Fibroblast of lung (primary cell): ENCODE measurements at regions not wholly inside any gene's neighbourhood (a gene's known extent, or its start where the extent isn't known, plus 50 kb on each side); places are given as distances from the start of the nearest gene placed in this dataset.
"Not testable (repeated sequence)": the region's sequence is repeated elsewhere in the genome, so short reads cannot be mapped to it uniquely, and the experiment has no call there.

Experiments used
- DNase-seq, 2 donors: peaks; one replicate each; pipeline versions ENCODE4 v3.0.0 to v3.0.0-alpha.2; 2010; ENCODE audit warnings: low read depth in 2 of 2
- H2AFZ ChIP-seq: 2 replicates; pipeline ENCODE4 v1.5.1; 2012; ENCODE audit warnings: low read length, control low read depth, inconsistent platforms
- H3K27ac ChIP-seq: 2 replicates; pipeline ENCODE4 v1.5.1; 2011; ENCODE audit warnings: low read length, control low read depth; ENCODE audit not compliant: insufficient read depth
- H3K27me3 ChIP-seq: 2 replicates; pipeline ENCODE4 v1.5.1; 2011; ENCODE audit warnings: mild to moderate bottlenecking, low read length; ENCODE audit not compliant: control insufficient read depth, insufficient read depth
- H3K36me3 ChIP-seq: 2 replicates; pipeline ENCODE4 v1.5.1; 2011; ENCODE audit warnings: low read length; ENCODE audit not compliant: control insufficient read depth, insufficient read depth
- H3K4me1 ChIP-seq: 2 replicates; pipeline ENCODE4 v1.5.1; 2011; ENCODE audit warnings: low read length; ENCODE audit not compliant: control insufficient read depth, insufficient read depth; ENCODE audit errors: extremely low read depth
- H3K4me2 ChIP-seq: 2 replicates; pipeline ENCODE4 v1.5.1; 2011; ENCODE audit warnings: low read length, control low read depth; ENCODE audit not compliant: insufficient read depth; ENCODE audit errors: extremely low read depth
- H3K4me3 ChIP-seq, 4 experiments: fragments of 200-600 bp in 1 of 4; sonication (generic) in 1 of 4; replicated peaks in 1 of 4; 2 replicates each; pipeline ENCODE4 v1.5.1; 2011 to 2016; ENCODE audit warnings: low read length in 4 of 4, low read depth in 3 of 4, mild to moderate bottlenecking in 3 of 4, control low read depth in 2 of 4, inconsistent platforms in 1 of 4, mixed read lengths in 1 of 4; ENCODE audit not compliant: insufficient read depth in 1 of 4; ENCODE audit errors: control extremely low read depth in 1 of 4
- H3K79me2 ChIP-seq: 2 replicates; pipeline ENCODE4 v1.5.1; 2012; ENCODE audit warnings: mild to moderate bottlenecking, low read length, inconsistent platforms; ENCODE audit not compliant: control insufficient read depth, insufficient read depth
- H3K9ac ChIP-seq: 2 replicates; pipeline ENCODE4 v1.5.1; 2011; ENCODE audit warnings: mild to moderate bottlenecking, low read length, control low read depth; ENCODE audit not compliant: insufficient read depth
- H3K9me3 ChIP-seq: 2 replicates; pipeline ENCODE4 v1.5.1; 2012; ENCODE audit warnings: low read depth, low read length; ENCODE audit not compliant: control insufficient read depth, insufficient read depth
- H4K20me1 ChIP-seq: 2 replicates; pipeline ENCODE4 v1.5.1; 2011; ENCODE audit warnings: low read length; ENCODE audit not compliant: control insufficient read depth, insufficient read depth; ENCODE audit errors: extremely low read depth
- EZH2 ChIP-seq: IDR thresholded peaks from 2 replicates; pipeline ENCODE4 v1.5.1; 2012; ENCODE audit warnings: low read length, control low read depth, mild to moderate bottlenecking; ENCODE audit errors: missing control alignments
- TF ChIP-seq, protein P1 (sequence below), 2 donors: IDR thresholded peaks in 1 of 2; conservative IDR thresholded peaks in 1 of 2; 1 replicate in 1 of 2; 2 replicates in 1 of 2; pipeline ENCODE4 v1.5.1; 2011 to 2012; ENCODE audit warnings: low read length in 2 of 2, control low read depth in 1 of 2, inconsistent platforms in 1 of 2, low read depth in 1 of 2, mild to moderate bottlenecking in 1 of 2

DNA sequence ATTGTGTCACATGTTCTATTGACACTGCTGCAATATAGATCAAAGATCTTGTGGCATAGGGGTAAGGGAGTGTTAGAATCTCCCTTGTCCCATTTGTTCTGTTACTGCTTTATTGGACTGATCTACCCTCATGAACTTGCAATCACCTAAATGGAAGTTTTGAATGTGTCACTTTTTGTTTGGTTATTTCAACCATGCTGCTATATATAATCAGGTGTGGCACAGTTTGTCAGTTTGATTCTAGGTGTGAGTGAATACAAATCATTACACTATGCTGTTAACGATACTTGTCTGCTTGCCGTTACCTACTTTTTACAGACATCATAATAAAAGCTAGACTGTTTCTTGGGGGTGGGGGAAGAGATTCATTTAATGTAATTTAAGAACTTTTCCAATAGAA lies 82.6 kb downstream of the MAB21L3 start:
- H4K20me1 ChIP-seq = no peaks in the 10 kb centered on the region
- no peak overlapping the region for H2AFZ ChIP-seq
- no peaks in the 10 kb centered on the region for H3K9me3 ChIP-seq
- DNase-seq = no peak
- H3K27ac ChIP-seq = no peak overlapping the region
- H3K4me3 ChIP-seq = no peak overlapping the region
- TF ChIP-seq, protein P1, sequence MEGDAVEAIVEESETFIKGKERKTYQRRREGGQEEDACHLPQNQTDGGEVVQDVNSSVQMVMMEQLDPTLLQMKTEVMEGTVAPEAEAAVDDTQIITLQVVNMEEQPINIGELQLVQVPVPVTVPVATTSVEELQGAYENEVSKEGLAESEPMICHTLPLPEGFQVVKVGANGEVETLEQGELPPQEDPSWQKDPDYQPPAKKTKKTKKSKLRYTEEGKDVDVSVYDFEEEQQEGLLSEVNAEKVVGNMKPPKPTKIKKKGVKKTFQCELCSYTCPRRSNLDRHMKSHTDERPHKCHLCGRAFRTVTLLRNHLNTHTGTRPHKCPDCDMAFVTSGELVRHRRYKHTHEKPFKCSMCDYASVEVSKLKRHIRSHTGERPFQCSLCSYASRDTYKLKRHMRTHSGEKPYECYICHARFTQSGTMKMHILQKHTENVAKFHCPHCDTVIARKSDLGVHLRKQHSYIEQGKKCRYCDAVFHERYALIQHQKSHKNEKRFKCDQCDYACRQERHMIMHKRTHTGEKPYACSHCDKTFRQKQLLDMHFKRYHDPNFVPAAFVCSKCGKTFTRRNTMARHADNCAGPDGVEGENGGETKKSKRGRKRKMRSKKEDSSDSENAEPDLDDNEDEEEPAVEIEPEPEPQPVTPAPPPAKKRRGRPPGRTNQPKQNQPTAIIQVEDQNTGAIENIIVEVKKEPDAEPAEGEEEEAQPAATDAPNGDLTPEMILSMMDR (conservative IDR thresholded peaks at IDR 0.05 in 1 of 2, IDR thresholded peaks at IDR 0.05 in 1 of 2; ENCODE audit: low read depth in 1 of 2, low read length in 2 of 2) = no peak
- no peak for TF ChIP-seq EZH2
- no peaks in the 10 kb centered on the region for H3K79me2 ChIP-seq
- no peak overlapping the region for H3K9ac ChIP-seq
- no peaks in the 10 kb centered on the region for H3K4me1 ChIP-seq
- H3K4me2 ChIP-seq = no peak overlapping the region
- no peaks in the 10 kb centered on the region for H3K36me3 ChIP-seq
- H3K27me3 ChIP-seq = no peaks in the 10 kb centered on the region

DNA sequence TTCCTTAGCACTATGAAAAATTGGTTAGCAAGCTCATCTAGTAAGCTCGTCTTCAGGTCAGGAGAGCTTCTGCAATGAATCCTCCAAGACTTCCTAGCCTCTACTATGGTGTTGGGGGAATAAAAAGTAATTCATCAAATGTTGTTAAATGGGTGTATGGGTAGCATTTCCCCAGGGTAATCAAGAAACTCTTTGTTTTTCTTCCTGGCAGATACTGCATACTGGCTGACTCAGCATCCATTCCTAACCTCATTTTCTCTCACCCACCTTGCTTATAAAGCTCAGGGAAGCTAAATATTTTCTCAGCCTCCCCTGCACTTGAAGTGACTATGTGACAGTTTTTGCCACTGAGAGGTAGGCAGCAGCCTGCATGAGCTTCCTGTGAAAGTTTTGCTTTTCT lies 83.4 kb downstream of the MAB21L3 start:
- H3K27me3 ChIP-seq = no peaks in the 10 kb centered on the region
- H3K9ac ChIP-seq = no peak overlapping the region

DNA sequence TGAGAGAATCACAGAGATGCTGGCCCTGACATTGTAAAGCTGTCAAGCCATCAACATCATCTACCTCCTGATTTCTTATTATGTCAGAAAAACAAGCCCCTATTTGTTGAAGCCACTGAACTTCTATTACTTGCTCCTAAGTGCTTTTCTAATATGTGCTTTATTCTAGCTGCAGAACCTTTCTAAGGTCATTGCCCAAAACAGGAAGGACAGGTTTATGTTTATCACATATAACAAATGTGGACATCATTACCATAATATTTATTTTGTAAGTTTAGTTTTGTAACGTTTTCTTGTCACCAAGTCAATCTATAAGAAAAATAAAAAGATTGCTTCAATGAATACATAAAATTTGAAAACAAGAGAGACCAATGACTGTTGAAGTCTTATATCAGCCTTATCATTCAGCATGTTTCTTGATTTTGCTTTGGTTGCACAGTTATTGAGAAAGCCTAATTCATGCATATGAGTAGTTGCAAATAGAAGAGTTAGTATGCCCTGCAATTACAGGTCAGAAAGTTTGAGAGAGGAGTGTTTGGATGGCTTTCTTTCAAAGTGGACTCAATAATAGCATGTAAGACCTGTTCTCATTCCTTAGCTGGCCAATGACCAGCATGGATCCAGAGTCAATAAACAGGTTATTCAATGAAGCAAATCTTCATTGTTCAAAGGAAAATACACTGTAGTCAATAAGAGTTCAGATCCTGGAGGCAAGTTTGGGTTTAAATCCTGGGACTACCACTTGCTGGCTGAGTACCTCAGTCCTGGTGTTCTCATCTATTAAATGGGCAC lies 84.1 kb downstream of the MAB21L3 start:
- H3K4me3 ChIP-seq = no peak overlapping the region
- peaks cover 3% of the 10 kb centered on the region for H3K27me3 ChIP-seq
- H3K4me2 ChIP-seq = no peak overlapping the region
- H3K9ac ChIP-seq = no peak overlapping the region
- no peaks in the 10 kb centered on the region for H3K9me3 ChIP-seq
- H2AFZ ChIP-seq = no peak overlapping the region
- no peak for DNase-seq
- no peak overlapping the region for H3K27ac ChIP-seq
- no peaks in the 10 kb centered on the region for H3K79me2 ChIP-seq
- H3K4me1 ChIP-seq = no peaks in the 10 kb centered on the region
- H4K20me1 ChIP-seq = no peaks in the 10 kb centered on the region
- TF ChIP-seq, protein P1 (conservative IDR thresholded peaks at IDR 0.05 in 1 of 2, IDR thresholded peaks at IDR 0.05 in 1 of 2; ENCODE audit: low read depth in 1 of 2, low read length in 2 of 2) = no peak
- TF ChIP-seq EZH2 = no peak
- no peaks in the 10 kb centered on the region for H3K36me3 ChIP-seq

More for the DNA sequence above, 83.4 kb downstream of the MAB21L3 start:
- no peak for DNase-seq
- Histone ChIP-seq H3K9me3 (no peaks in the 10 kb centered on the region), H2AFZ (no peak overlapping the region), H3K79me2 (no peaks in the 10 kb centered on the region), H3K36me3 (no peaks in the 10 kb centered on the region), H3K27ac (no peak overlapping the region), H3K4me3 (no peak overlapping the region), H4K20me1 (no peaks in the 10 kb centered on the region), H3K4me1 (no peaks in the 10 kb centered on the region), H3K4me2 (no peak overlapping the region)
- no peak for TF ChIP-seq EZH2
- TF ChIP-seq, protein P1 (conservative IDR thresholded peaks at IDR 0.05 in 1 of 2, IDR thresholded peaks at IDR 0.05 in 1 of 2; ENCODE audit: low read depth in 1 of 2, low read length in 2 of 2) = no peak

DNA sequence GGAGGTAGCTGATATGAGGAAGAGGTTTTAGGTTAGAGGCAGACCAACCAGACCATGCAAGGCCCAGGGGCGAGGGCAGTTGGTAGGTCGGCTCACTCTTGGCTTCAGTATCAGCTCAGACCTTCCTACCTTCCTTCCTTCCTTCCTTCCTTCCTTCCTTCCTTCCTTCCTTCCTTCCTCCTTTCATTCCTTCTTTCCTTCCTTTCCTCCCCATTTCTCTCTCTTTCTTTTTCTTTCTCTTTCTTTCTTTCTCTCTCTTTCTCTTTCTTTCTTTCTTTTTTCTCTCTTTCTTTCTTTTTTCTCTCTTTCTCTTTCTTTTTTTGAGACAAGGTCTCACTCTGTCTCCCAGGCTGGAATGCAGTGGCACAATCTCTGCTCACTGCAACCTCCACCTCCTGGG lies 89.1 kb downstream of the MAB21L3 start:
- not testable (repeated sequence) for H3K27me3 ChIP-seq, DNase-seq

More for the DNA sequence above, 89.1 kb downstream of the MAB21L3 start:
- not testable (repeated sequence) for H3K9me3 ChIP-seq, H3K36me3 ChIP-seq, H3K9ac ChIP-seq, H4K20me1 ChIP-seq, H3K27ac ChIP-seq, H3K4me2 ChIP-seq, H3K4me1 ChIP-seq, H3K79me2 ChIP-seq, H3K4me3 ChIP-seq, H2AFZ ChIP-seq
